AG09319 (cell line): ENCODE measurements at regions not wholly inside any gene's neighbourhood (a gene's known extent, or its start where the extent isn't known, plus 50 kb on each side); places are given as distances from the start of the nearest gene placed in this dataset.

Source experiments
- DNase-seq: peaks from one replicate; pipeline ENCODE4 v3.0.0-alpha.2; 2010; ENCODE audit warnings: low read depth; ENCODE audit errors: extremely low read depth
- CTCF ChIP-seq: IDR thresholded peaks from 2 replicates; pipeline ENCODE4 v1.5.1; 2011; ENCODE audit warnings: low read depth, mild to moderate bottlenecking, inconsistent platforms, low read length, moderate library complexity

- TF ChIP-seq CTCF = no peak
- no peak for DNase-seq
Observed at GRCh38 chr7:66497346-66497745, 131.3 kb upstream of the KCTD7 start.

- DNase-seq = no peak
Observed at GRCh38 chr7:66500087-66500486, 128.6 kb upstream of the KCTD7 start.

GRCh38 chr7:66502230-66503035 is 126.2 kb upstream of the KCTD7 start:
- no peak for DNase-seq

More at GRCh38 chr7:66500087-66500486, 128.6 kb upstream of the KCTD7 start:
- no peak for TF ChIP-seq CTCF

GRCh38 chr7:66503036-66503370 is 125.7 kb upstream of the KCTD7 start:
- DNase-seq = no peak

More at GRCh38 chr7:66502230-66503035, 126.2 kb upstream of the KCTD7 start:
- TF ChIP-seq CTCF = no peak

GRCh38 chr7:66503551-66504031 is 125.1 kb upstream of the KCTD7 start:
- no peak for TF ChIP-seq CTCF
- DNase-seq = no peak

More at GRCh38 chr7:66503036-66503370, 125.7 kb upstream of the KCTD7 start:
- TF ChIP-seq CTCF = no peak

- DNase-seq = no peak
- no peak for TF ChIP-seq CTCF
Observed at GRCh38 chr7:66504131-66504530, 124.5 kb upstream of the KCTD7 start.

GRCh38 chr7:66505009-66505408 is 123.7 kb upstream of the KCTD7 start:
- TF ChIP-seq CTCF = no peak
- no peak for DNase-seq
